SH-SY5Y (cell line): ENCODE measurements at regions not wholly inside any gene's neighbourhood (a gene's known extent, or its start where the extent isn't known, plus 50 kb on each side); places are given as distances from the start of the nearest gene placed in this dataset.

Source experiments
- GATA2 ChIP-seq: IDR thresholded peaks from 2 replicates; pipeline ENCODE4 v1.6.1; 2011; ENCODE audit warnings: mild to moderate bottlenecking, low read depth, low read length
- GATA3 ChIP-seq: IDR thresholded peaks from 2 replicates; pipeline ENCODE4 v1.6.1; 2011; ENCODE audit warnings: low read depth, mild to moderate bottlenecking, low read length, moderate library complexity

DNA sequence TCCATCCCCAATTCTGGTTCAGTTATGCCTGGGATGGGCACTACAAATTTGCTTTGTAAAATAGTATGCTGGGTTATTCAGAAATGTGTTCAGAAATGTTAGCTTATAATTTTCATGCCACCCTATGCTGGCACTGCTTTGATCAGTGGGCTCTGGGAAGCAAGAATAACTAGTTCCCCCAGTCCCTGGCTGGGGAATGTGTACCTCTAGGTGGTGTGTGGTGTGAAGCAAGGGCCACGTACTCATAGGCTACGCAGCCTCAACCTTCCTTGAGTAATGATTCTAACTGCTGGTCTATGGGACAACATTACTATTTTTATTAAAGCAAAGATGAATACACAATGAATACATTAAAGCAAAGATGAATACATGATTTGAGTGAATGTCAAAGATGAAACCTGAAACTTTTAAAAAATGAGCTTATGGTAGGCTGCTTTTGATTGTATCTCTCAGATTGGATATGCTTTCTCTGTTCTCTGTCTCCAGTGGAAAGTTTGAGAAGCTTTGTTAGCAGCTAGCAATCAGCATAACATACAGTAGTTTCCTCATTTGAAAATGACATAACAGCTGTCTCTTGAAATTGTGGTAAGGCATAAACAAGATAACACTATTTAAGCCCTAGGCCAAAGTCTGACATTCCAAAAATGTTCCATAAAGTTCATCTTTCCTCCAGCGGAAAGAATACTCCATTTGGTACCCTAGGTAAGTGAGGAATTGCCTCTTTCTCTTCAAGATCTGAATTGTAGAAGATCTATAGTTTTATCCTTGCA lies 174.7 kb upstream of the NFIB start:
- TF ChIP-seq GATA3 = no peak
- TF ChIP-seq GATA2 = no peak
